Esophagus squamous epithelium (tissue), 4 donors: ENCODE measurements at regions not wholly inside any gene's neighbourhood (a gene's known extent, or its start where the extent isn't known, plus 50 kb on each side); places are given as distances from the start of the nearest gene placed in this dataset.

ENCODE experiments used
- POLR2A ChIP-seq, 4 donors: fragments of 450-650 bp; IDR thresholded peaks; one replicate each; pipeline ENCODE4 v1.6.1; 2017; ENCODE audit warnings: antibody characterized with exemption in 4 of 4, mild to moderate bottlenecking in 4 of 4, moderate library complexity in 3 of 4
- TF ChIP-seq, protein P1 (sequence below), 6 experiments: fragments of 450-650 bp in 4 of 6; fragments of 200-600 bp in 2 of 6; sonication (generic) in 2 of 6; IDR thresholded peaks; one replicate each; pipeline ENCODE4 v1.5.1; 2016 to 2019; ENCODE audit warnings: antibody characterized with exemption in 6 of 6, mild to moderate bottlenecking in 4 of 6, moderate library complexity in 4 of 6

DNA sequence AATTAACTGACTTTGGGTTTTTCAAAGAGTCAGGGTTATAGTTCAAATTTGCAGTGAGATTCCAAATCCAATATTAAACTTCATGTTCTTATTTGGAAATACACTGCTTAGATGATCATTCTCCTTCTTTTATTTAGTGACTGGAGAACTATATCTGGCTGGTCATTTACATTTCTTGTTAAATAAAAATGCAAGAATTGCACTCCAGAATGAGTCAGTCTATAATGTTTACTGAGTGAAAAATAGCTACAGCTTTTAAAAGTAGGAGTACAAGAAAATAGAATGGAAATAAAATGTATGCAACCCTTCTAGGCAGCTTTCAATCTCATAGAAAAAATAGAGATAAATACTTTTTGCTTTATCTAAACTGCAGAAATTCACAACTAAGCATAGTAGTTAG lies 54.5 kb upstream of the CD2AP start:
- TF ChIP-seq, protein P1, sequence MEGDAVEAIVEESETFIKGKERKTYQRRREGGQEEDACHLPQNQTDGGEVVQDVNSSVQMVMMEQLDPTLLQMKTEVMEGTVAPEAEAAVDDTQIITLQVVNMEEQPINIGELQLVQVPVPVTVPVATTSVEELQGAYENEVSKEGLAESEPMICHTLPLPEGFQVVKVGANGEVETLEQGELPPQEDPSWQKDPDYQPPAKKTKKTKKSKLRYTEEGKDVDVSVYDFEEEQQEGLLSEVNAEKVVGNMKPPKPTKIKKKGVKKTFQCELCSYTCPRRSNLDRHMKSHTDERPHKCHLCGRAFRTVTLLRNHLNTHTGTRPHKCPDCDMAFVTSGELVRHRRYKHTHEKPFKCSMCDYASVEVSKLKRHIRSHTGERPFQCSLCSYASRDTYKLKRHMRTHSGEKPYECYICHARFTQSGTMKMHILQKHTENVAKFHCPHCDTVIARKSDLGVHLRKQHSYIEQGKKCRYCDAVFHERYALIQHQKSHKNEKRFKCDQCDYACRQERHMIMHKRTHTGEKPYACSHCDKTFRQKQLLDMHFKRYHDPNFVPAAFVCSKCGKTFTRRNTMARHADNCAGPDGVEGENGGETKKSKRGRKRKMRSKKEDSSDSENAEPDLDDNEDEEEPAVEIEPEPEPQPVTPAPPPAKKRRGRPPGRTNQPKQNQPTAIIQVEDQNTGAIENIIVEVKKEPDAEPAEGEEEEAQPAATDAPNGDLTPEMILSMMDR (IDR thresholded peaks at IDR 0.05): no peak
- no peak for TF ChIP-seq POLR2A (IDR thresholded peaks at IDR 0.05)
